ENCODE measurements at regions not wholly inside any gene's neighbourhood (a gene's known extent, or its start where the extent isn't known, plus 50 kb on each side); places are given as distances from the start of the nearest gene placed in this dataset.

DNA sequence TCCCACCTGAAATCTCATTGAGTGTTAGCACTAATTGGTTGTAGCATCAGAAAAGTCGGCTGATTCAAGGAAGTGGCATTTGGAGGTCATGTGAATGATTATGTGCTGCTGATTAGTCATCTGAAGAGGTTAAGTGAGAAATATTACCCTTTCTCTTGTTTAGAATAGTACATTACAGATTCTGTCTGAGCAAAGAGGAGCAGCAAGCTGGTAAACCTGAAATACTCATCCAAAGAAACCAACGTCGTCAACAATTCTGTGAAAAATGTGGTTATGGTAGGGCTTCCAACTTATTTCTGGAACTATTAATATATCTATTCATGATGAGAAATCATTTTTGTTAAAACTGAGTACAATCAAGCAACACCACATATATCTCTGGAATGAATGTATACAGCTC is 1024.9 kb downstream of the TUSC7 start:
- TF ChIP-seq, protein P1, sequence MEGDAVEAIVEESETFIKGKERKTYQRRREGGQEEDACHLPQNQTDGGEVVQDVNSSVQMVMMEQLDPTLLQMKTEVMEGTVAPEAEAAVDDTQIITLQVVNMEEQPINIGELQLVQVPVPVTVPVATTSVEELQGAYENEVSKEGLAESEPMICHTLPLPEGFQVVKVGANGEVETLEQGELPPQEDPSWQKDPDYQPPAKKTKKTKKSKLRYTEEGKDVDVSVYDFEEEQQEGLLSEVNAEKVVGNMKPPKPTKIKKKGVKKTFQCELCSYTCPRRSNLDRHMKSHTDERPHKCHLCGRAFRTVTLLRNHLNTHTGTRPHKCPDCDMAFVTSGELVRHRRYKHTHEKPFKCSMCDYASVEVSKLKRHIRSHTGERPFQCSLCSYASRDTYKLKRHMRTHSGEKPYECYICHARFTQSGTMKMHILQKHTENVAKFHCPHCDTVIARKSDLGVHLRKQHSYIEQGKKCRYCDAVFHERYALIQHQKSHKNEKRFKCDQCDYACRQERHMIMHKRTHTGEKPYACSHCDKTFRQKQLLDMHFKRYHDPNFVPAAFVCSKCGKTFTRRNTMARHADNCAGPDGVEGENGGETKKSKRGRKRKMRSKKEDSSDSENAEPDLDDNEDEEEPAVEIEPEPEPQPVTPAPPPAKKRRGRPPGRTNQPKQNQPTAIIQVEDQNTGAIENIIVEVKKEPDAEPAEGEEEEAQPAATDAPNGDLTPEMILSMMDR (IDR thresholded peaks at IDR 0.05; ENCODE audit: low read depth, low read length), result no peak
- DNase-seq (ENCODE audit: low read depth in 1 of 2, low spot score in 1 of 2), result no peak
- no peak overlapping the region for H3K4me3 ChIP-seq
- no peaks in the 10 kb centered on the region for H3K36me3 ChIP-seq
- H3K4me1 ChIP-seq (ENCODE audit: low read depth), result peaks cover 2% of the 10 kb centered on the region
- H3K27ac ChIP-seq, result no peak overlapping the region
- no peaks in the 10 kb centered on the region for H3K27me3 ChIP-seq
- no peaks in the 10 kb centered on the region for H3K9me3 ChIP-seq (ENCODE audit: low read depth)

DNA sequence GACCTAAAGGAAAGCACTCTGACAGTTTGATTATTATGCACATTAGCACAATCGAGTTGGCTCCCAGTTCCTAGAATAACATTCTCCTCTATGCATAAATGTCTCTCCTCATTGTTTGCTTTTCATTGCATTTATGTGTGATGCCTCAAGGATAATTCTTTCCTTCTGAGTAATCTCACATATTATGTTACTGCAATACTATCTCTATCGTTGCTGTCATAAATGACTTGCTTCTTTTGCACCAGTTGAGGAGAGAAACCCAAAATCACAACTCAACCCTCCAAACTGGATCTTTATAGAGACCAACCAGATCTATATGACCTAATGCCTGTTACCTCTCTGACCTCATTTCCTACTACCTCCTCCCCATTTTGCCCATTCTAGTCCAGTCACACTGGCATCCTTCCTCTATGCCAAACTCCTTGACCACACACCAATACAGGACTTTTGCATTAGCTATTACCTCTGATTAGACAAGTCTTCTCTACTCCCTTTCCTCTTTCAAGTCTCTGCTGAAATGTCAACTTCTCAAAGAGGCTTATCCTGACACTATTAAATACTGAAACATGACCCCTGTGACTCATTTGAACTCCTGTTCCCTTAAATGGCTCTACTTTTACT is 1026.0 kb downstream of the TUSC7 start:
- no peak for DNase-seq (ENCODE audit: low read depth in 1 of 2, low spot score in 1 of 2)
- Histone ChIP-seq H3K9me3 (ENCODE audit: low read depth) (no peaks in the 10 kb centered on the region), H3K27ac (no peak overlapping the region), H3K4me1 (ENCODE audit: low read depth) (peaks cover 6% of the 10 kb centered on the region), H3K27me3 (no peaks in the 10 kb centered on the region), H3K36me3 (no peaks in the 10 kb centered on the region), H3K4me3 (no peak overlapping the region)
- TF ChIP-seq, protein P1 (IDR thresholded peaks at IDR 0.05; ENCODE audit: low read depth, low read length), result no peak

DNA sequence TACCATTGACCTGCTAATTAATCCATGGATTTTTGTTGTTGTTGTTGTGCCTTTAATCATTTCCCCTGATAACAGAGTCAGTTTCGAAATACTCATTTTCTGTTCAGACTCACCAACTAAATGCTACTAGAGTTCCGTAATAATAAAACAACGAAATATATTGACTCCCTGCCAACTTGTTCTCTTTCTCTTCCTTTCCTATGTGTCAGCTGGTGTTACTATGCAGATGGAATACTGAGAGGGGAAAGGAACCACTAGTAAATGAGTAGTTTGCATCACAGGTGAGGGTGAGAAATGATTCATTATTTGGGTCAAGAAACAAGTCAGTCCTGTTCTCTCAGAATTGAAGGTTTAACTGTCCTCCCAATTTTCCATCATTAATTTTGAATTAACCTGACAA is 1027.3 kb downstream of the TUSC7 start:
- no peak overlapping the region for H3K27ac ChIP-seq
- TF ChIP-seq, protein P1 (IDR thresholded peaks at IDR 0.05; ENCODE audit: low read depth, low read length), result no peak
- DNase-seq (ENCODE audit: low read depth in 1 of 2, low spot score in 1 of 2), result no peak
- H3K36me3 ChIP-seq, result no peaks in the 10 kb centered on the region
- H3K4me3 ChIP-seq, result no peak overlapping the region
- H3K4me1 ChIP-seq (ENCODE audit: low read depth), result peaks cover 6% of the 10 kb centered on the region
- H3K9me3 ChIP-seq (ENCODE audit: low read depth), result no peaks in the 10 kb centered on the region
- H3K27me3 ChIP-seq, result no peaks in the 10 kb centered on the region

DNA sequence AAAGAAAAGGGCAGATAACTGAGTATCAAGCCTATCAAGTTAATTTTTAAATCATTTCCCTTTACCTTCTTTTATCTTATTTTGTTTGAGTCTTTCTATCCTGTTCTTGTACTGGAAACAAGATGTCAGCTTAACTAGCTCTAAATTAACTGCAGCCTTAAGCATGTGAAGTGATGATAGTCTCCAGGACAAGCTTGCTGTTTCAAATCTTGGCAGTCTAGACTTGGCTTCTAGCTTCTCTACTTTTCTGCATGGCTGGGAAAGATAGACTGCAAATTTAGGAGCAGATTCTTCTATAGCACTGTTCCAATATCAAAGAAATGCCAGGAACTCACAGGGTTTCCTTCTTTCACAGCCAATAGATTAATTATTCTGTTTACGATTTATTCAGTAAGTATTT is 1034.4 kb downstream of the TUSC7 start:
- TF ChIP-seq, protein P1 (IDR thresholded peaks at IDR 0.05; ENCODE audit: low read depth, low read length), result no peak
- H3K36me3 ChIP-seq, result no peaks in the 10 kb centered on the region
- H3K27me3 ChIP-seq, result peaks cover 4% of the 10 kb centered on the region
- no peak overlapping the region for H3K27ac ChIP-seq
- DNase-seq (ENCODE audit: low read depth in 1 of 2, low spot score in 1 of 2), result no peak
- peaks cover 6% of the 10 kb centered on the region for H3K4me1 ChIP-seq (ENCODE audit: low read depth)
- no peaks in the 10 kb centered on the region for H3K9me3 ChIP-seq (ENCODE audit: low read depth)
- H3K4me3 ChIP-seq, result no peak overlapping the region

DNA sequence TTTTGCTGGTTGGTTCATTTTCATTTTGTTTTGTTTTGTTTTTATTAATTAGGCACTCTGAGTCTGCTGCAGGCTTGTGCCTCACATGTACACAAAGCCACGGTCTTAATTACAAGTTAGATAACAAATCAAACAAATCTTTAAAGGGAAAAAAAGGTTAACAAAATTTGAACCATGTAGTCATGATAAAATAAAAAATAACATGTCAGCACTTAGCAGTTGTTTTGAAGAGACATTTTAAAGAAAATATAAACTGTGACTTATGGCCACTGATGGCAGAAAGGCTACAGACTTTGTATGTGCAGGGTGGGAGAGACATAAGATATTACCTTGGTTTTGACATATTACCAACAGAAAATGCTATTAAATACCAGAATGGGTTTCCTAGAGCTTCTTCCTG is 1035.4 kb downstream of the TUSC7 start:
- TF ChIP-seq, protein P1 (IDR thresholded peaks at IDR 0.05; ENCODE audit: low read depth, low read length), result no peak

More for the DNA sequence above, 1035.4 kb downstream of the TUSC7 start:
- Histone ChIP-seq H3K9me3 (ENCODE audit: low read depth) (no peaks in the 10 kb centered on the region), H3K4me1 (ENCODE audit: low read depth) (peaks cover 4% of the 10 kb centered on the region), H3K27me3 (peaks cover 4% of the 10 kb centered on the region), H3K4me3 (no peak overlapping the region), H3K27ac (no peak overlapping the region), H3K36me3 (no peaks in the 10 kb centered on the region)
- DNase-seq (ENCODE audit: low read depth in 1 of 2, low spot score in 1 of 2), result no peak

Data from cardiac muscle cell (in vitro differentiated cells and primary cell).